Hepatocyte (in vitro differentiated cells): ENCODE measurements at regions not wholly inside any gene's neighbourhood (a gene's known extent, or its start where the extent isn't known, plus 50 kb on each side); places are given as distances from the start of the nearest gene placed in this dataset.

Experiments used
- CTCF ChIP-seq: fragments of 200-600 bp; sonication (generic); IDR thresholded peaks from 2 replicates; pipeline ENCODE4 v1.5.1; 2016; ENCODE audit warnings: antibody characterized with exemption, mild to moderate bottlenecking; ENCODE audit not compliant: poor library complexity
- EZH2phosphoT487 ChIP-seq: fragments of 200-600 bp; sonication (generic); IDR thresholded peaks from one replicate; pipeline ENCODE4 v1.6.1; 2018; ENCODE audit warnings: antibody characterized with exemption, mild to moderate bottlenecking, low read depth, moderate library complexity; ENCODE audit not compliant: unreplicated experiment, severe bottlenecking

GRCh38 chr2:132267105-132267497 is 105.3 kb upstream of the ANKRD30BL start:
- no peak for TF ChIP-seq CTCF
- TF ChIP-seq EZH2phosphoT487 = no peak
